ENCODE measurements at regions not wholly inside any gene's neighbourhood (a gene's known extent, or its start where the extent isn't known, plus 50 kb on each side); places are given as distances from the start of the nearest gene placed in this dataset.

DNA sequence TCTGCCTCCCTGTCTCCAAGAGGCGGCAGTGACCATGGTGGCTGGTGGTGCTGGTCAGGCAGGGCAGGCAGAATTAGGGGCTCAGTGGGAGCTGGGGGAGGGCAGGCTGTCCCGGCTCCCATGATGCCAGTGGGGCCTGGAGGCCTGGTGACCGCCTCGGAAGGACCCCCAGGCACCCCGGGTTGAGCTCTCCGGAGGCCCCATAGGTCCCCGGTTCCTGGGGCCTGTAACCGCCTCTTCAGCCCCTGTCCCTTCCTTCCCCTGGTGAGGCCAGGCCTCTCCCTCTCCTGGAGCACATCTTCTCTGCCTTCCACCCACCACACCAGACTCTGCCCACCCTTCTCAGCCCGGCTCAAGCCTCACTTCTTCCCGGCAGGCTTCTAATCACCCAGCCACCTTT, 117.7 kb upstream of the GSC start:
- no peak for DNase-seq (ENCODE audit: low spot score)

DNA sequence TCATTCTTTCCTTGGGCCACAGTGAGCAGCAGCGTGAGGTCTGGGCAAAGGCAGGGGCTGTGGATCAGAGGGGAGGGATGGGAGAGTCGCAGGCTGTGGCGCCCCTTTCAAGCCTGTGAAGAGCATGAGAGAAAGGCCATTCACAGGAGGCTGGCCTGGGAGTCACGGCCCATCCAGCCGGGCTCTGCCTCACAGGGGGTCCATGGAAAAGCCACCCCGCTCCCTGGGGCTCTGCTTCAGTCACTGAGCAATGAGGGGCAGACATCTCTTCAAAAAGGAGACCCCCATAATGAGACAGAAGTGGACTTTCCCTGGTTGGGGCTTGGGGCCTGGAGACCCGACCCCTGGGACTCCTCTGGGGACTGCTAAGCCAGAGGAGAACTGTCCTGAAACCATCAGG, 117.0 kb upstream of the GSC start:
- no peak for DNase-seq (ENCODE audit: low spot score)

DNA sequence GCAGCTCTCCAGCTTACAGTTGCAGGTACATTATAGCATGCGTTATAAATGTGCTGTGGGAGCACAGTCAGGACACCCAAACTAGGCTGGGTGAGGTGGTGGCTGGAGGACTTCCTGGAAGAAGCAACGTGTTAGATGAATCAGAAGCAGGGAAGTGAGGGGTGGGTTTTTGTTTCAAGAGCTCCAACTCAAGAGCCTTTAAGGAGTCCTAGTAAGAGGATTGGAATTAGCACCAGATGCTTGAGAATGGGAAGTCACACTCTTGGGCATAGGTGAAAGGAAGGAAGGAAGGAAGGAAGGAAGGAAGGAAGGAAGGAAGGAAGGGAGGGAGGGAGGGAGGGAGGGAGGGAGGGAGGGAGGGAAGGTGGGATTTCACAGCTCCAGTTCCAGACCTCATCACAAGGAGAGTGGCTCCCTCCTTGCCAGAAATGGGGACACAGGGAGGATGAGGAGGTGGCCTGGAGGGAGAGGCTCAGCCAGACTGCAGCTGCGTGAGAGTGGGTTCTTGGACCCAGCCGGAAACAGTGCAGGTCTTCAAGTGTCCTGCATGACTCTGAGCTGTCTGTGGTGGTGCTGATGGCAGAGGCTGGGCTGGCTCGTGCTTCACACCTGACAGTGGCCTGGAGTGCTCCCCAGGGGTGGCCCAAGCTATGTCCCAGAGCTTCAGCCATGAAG, 115.7 kb upstream of the GSC start:
- DNase-seq (ENCODE audit: low spot score): no peak

DNA sequence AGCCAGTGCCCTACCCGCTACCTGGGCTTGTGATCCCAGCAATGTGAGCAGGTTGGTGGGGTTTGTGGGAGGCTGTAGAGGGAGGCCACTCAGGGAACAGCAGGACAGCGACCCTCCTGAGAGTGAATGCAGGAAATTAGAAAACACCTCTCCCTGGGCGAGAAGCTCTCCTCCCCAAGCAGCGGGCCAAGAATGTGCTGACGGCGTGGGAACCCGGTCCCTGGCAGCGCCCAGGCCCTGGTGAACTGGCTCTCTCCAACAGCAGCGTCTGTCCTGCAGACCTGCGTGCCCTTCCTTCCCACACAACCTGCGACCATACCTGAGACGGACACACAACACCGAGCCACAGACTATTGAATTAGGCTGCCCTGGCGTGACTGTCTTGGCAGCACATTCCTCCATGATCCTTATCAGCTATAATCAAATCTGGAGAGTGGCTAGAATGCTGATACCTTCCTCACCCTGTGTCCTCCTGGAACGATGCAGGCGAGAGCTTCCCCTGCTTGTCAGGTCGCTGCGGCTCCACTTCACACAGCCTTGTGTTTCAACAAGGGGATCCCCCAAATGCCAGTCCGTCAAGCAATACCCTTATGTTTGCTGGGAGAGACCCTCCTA, 114.8 kb upstream of the GSC start:
- DNase-seq (ENCODE audit: low spot score): no peak

DNA sequence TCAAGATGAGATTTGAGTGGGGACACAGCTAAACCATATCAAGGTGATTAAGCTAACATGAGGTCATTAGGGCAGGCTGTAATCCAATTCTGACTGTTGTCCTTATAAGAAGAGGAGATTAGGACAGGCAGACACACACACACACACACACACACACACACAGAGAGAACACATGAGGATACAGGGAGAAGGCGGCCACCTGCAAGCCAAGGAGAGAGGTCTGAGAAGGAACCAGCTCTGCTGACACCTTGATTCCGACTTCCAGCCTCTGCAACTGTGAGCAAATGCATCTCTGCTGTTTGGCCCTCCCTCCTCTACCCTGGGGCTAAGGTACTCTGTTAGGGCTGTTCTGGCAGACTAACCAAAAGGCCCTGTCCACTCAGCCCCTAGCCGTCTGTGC, 112.5 kb upstream of the GSC start:
- no peak for DNase-seq (ENCODE audit: low spot score)

DNA sequence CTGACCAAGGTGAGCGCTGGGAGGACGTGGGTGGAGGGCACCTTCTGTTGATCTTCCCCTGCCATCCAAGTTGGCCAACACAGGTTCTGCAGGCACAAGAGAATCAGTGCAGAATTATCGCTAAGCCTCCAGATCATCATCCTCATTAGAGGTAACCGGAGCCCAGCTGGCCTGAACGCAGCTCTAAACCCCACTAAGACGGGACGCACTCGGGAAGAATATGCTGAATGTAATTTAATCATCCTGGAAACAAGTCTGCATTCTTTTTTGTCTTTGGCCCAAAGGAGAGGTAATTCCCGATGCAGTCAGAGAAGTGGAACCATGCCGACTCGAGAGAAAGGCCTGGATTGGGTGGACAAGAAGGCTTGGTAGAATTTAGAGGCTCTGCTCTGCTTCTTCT, 111.0 kb upstream of the GSC start:
- DNase-seq (ENCODE audit: low spot score): no peak

DNA sequence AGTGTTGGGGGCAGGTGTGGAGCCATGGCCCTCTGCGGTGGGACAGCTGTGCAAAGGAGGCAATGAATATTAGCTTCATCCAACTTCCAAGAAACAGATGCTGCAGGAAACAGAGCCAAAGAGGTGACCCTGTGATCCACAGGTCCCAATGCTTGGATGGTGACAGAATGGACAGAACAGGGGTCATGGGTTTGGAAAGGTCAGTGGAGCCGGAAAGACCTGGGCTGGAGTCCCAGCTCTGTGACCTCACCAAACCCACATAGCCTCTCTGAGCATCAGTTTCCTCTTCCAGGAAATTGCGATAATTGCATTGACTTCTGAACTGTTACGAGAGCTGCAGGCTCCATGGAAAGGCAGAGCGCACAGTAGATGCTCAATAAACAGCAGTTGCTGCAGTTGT, 110.2 kb upstream of the GSC start:
- no peak for DNase-seq (ENCODE audit: low spot score)

DNA sequence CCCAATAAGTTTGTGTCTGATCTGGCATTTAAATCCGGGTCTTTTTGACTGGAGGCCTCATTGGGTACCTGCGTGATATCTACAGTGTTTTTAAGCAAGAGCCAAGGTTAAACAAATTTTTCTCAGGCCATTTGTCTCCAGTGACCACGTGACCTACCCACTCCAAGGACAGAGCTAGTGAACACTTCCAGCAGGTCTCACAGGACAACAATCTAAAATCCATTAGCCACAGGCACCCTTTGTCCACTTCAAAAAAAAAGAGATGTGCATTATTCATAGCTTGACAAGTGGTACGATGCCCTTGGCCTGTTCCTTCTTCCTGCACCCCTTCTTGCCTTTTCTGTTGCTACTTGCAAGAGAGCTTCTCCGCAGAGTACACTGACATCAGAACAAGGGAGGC, 109.6 kb upstream of the GSC start:
- DNase-seq (ENCODE audit: low spot score): no peak

DNA sequence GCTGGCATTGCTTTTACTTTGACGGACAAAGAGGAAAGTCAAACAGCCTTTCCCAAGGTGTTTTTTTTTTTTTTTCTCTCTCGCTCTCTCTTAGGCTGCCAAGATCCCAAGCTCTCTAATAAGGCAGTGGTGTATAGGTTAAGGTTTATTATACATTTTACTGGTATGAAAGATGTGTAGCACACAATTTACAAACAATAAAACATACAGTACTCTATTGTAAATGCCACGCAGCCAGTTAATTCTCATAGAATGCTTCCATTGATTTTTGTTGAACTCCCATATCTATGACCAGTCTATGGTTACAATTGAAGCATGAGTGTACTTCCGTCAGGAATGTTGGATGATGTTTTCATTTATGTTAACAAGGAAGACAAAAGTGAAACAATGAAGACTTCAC, 106.4 kb upstream of the GSC start:
- no peak for DNase-seq (ENCODE audit: low spot score)

DNA sequence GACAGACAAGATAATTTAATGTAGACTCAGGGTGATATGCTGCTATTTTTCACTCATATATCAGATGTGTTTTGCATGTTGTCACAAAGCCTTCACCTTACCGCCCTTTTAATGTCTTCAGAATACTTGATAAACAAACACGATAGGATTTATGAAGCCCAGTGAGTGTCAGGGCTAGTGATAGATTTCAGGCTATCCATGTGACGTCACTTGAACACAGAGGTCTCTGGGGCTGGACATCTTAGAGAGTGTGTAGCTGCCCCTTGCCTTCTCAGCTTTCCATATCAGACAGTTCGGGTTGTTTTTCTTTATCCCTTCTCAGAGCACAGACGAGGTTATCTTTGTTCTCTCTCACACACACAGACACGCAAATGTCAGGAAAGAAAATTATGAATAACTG, 105.3 kb upstream of the GSC start:
- no peak for DNase-seq (ENCODE audit: low spot score)

DNA sequence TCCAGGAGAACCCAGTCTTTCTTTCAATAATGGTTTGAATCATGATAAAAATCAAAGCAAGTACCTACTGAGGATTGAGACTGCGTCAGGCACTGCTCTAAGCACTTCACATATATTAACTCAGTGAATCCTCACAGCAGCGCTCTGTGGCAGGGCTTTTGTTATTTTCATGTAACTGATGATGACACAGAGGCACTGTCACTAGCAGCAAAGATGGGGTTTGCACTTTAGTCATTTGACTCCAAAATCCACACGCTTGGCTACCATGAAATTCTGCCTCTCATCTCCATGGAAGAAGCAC, 98.8 kb upstream of the GSC start:
- no peak for DNase-seq (ENCODE audit: low spot score)

DNA sequence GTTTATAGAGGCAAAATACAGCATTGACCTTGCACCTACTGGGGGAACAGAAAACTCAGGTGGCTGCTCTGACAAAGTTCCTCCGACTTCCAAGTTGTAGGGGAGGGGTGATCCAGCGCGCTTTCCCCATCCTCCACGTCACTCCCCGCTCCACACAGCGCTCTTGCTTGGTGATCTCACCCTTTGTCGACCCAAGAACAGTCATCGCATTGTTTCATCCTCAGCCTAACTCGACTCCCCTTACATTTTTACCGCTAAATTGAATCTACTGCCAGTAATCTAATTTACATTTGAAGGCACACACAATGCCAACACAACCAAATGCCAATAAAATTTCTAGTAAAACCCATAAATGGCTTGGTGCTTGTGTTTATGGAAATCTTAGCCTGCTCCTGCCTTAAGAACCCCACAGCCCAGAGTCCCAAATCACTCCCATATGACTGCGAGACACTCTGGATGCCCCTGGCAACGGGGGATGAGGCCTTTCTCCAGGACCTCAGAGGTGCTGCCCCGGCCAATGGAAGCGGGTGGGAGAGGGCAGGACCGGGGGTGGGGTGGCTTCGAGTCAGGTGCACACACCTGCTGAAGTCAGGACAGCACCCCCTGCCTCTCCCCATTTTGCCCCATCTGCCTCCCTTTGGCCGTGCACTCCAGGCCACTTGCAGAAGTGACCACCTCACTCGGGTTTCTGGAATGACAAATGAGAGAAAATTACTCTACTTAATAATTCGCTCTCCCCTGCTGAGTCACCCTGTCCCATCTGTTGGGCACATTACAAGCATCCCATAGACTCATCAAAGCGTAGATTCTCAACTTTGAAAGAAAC, 98.2 kb upstream of the GSC start:
- no peak for DNase-seq (ENCODE audit: low spot score)

DNA sequence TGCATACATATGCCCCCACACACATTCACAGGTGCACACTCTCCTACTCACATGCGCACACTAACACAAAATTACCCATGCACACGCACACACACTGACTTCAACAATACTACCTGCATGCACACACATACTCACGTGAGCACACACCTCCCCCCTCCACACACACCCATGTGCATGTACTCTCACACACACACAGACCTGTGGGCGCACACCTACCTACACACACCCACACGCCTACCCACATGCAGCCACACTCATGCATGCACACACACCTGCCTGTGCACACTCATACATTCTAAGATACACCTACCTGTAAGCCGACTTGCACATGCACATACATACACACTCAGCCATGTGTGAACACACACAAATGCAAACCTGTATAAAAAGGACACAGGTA, 97.3 kb upstream of the GSC start:
- DNase-seq (ENCODE audit: low spot score): no peak

DNA sequence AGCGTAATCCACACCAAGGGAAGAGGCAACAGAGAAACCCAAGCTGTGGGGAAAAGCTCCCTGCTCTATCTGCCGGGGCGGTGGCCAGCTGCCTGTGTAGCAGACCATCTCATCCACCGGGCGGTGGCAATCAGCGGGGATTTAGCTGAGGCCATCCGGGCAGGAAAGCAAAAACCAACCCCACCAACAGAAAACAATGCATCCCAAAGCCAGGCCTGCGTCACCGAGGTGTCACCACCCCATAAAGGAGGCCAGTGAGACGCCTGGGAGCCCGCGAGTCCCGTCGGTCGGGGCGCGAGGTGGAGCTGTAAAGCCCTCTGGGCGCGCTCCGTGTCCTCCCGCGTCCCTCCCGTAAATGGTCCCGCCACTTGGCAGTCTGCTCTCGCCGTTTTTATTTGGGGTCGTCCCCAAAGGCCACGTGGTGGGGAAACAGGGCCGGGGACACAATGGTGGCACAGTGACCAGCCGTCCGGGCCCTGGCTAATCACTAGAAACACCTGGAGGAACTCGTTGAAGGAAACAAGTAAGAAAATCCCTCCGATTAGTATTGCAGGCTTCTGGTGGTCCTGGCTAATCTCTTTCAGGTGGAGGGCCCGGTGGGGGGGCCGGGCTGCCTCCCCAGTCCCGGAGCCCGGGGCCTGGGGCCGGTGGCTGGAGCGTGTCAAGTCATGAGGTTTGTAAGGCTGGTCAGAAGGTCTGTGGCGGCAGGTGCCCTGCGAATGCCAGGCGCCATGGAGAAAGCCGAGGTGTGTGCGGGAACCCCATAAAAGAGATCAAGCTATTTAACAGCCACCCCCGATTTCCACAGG, 94.7 kb upstream of the GSC start:
- DNase-seq (ENCODE audit: low spot score): no peak

DNA sequence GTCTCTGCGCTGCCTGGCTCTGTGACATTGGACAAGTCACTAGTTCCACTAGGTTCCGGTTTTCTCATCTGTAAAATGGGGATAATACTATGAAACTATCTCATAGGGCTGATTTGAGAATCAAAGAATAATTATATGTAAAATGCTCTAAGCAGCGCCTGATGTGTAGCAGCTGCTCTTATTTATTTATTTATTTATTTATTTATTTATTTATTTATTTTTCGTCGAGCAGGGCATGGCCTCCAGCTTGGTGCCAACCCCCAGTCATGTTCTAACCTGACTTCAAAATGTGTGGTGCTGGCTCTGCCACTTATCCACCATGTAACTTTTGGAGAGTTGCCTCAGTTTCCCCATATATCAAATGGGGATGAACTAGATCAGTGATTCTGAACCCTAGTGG, 93.5 kb upstream of the GSC start:
- DNase-seq (ENCODE audit: low spot score): no peak

DNA sequence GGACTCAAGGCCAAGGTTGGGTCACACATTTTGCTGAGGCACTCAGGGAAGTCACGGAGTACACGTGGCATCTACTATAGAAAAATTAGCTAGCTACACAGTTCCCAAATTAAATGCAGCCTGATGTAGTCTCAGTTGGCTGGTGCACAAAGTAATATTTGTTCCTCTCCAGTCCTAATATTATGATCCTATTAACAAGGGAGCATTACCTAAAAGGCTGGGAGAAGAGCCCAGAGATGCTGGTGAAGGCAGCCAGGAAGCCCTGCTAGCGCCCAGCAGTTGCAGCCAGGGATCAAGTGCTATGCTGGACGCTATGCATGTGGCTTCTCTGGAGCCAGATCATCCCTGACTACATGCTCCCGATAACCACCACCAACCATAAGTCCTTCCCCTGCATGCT, 88.0 kb upstream of the GSC start:
- DNase-seq (ENCODE audit: low spot score): no peak

DNA sequence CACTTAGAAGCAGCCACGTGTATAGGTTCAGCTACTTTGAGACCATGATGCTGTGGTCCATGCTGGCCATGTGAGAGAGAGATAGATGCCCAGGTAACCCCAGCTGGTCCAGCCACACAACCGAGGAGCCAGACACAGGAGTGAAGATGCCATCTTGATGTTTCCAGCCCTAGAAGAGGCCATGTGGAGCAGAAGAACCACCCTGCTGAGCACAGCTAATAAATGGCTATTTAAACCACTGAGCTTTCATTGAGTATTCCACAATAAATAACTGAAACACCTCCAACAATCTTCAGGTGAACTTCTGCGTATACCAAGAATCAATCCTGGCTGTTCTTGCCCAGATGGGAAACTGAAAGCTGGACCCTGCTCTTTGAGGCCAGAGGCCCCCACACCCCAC, 84.0 kb upstream of the GSC start:
- no peak for DNase-seq (ENCODE audit: low spot score)

DNA sequence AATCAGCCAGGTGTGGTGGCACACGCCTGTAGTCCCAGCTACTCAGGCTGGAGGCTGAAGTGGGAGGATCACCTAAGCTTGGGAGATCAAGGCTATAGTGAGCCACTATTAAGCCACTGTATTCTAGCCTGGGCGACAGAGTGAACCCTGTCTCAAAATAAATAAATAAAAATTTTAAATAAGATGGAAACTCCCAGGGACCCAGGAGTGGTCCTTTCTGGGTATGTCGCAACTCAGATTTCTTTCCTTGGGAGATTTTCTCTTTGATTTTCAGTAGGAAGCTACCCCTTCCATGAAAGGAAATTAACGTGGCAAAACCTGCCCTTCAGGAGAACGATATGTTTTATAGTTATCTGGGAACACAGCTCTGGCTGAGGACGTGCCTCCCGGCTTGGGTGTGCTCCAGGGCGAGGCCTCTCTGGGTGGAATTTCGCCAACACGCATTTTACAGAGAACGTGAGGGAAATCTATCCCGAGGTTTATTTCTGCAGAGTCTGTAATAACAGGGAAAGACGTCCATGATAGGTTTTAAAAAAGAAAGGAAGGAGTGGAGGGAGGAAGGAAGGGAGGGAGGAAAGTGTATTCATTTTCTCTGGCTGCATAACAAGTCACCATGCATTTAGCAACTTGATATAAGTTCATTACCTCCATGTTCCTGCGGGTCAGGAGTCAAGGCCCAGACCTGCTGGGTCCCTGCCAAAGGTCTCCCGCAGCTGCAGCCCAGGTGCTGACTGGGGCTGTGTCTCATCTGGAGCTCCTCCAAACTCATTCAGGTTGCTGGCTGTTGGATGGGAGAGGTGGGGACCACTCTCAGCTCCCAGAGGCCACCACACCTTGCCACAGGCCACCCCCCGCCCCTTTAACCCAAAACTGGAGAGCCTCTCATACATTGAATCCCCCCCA, 80.6 kb upstream of the GSC start:
- no peak for DNase-seq (ENCODE audit: low spot score)

DNA sequence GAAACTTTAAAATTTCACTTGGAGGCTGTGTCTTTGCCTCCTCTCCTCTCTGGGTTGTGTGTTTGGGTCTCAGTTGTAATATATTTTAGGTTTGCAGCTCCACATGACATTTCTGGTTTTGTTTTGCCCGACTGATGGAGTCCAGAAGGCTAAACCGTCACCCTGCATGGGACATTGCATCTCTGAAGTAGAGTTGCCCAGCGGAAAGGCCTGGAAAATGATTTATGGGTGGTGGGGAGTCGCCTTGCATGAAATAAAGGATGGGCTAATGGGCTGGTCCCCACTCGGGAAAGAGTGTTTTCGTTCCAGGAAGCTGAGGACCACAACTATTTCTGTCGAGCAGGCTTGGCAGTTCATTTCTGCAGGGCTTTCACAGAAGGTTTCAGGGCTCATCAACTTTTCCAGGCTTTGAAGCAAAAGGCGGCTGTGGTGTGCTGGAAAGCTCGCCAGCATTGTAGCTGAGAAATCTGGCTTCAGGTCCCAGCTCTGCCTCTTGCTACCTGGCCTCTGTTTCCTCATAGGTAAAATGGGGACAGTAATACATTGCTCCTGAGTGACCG, 74.8 kb upstream of the GSC start:
- no peak for DNase-seq (ENCODE audit: low spot score)

DNA sequence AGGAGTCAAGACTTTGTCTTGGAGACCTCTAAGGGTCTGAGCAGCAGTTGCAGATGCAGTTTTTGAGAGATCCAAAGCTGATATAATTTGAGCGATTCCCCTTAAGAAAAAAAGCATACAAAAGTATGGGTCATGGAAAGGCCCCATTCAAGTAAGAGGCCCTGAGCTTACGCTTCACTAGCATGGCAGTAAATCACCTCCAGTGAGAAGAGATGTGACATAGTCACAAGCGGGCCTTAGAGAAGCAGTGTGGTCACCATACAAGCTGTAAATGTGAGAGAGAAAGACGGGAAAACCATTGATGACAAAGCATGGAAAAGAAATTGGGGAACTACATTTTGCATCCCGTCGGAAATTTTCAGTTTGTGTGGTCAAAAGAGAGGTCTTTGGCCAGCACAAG, 70.6 kb upstream of the GSC start:
- no peak for DNase-seq (ENCODE audit: low spot score)

DNA sequence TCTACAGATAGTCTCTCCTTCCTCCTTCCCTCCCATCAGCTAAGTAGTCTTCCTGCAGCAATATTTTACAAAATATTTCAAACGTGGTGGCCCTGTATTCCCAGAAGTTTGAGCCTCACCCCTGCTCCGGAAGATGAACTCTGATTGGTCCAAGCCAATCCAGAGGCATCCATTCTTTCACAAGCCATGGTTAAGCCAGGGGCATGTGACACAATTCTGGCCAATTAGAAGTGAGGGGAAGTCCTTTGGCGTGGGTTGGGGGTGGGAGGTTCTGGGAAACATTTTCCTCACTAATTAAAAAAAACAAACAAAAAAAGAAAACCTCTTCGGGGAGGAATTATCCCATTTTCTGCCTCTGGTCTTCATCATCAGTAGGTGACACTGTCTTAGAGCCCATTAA, 69.4 kb upstream of the GSC start:
- DNase-seq (ENCODE audit: low spot score): no peak

DNA sequence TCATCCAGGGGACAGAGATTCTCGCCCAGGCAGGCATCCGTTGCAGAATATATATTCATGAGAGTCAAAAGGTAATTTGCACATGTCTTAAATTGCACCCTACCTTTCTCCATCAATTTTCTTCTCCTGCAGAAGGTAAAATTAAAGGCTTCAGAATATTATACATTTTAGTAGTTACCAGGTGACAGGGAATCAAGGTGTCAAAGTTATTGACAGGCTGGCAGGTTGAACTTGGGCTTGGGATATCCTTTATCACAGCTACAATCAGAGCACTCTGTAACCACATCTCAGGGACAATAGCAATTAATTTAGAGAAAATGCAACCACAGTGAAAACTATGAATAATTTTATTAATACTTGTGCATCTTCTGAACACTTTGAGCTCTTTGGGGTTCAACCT, 66.9 kb upstream of the GSC start:
- DNase-seq (ENCODE audit: low spot score): no peak
